ENCODE measurements at regions not wholly inside any gene's neighbourhood (a gene's known extent, or its start where the extent isn't known, plus 50 kb on each side); places are given as distances from the start of the nearest gene placed in this dataset.

GRCh38 chr1:194534784-194535183, 1348.4 kb upstream of the B3GALT2 start:
- H3K9me3 ChIP-seq, result peaks cover 0 to 4% (median 0%) of the 10 kb centered on the region in 12 donors
- no peaks in the 10 kb centered on the region for H3K36me3 ChIP-seq
- intact Hi-C loops (cut with DNase I), result no loop called here
- H3K4me1 ChIP-seq, result no peaks in the 10 kb centered on the region
- DNase-seq (no peak), ATAC-seq (no peak)
- no peak overlapping the region for H3K4me3 ChIP-seq
- no peak for TF ChIP-seq POLR2A (IDR thresholded peaks at IDR 0.05)
- no peak for TF ChIP-seq CTCF (IDR thresholded peaks at IDR 0.05)
- H3K27me3 ChIP-seq, result no peaks in the 10 kb centered on the region
- H3K27ac ChIP-seq, result no peak overlapping the region
- 71 to 75% (median 73%) methylated on average over 6 of the region's 6 CpGs for WGBS, 4 donors

- H3K4me3 ChIP-seq, result no peak overlapping the region
- intact Hi-C loops (cut with DNase I), result no loop called here
- no peaks in the 10 kb centered on the region for H3K4me1 ChIP-seq
- H3K9me3 ChIP-seq, result peaks cover 0 to 4% (median 0%) of the 10 kb centered on the region in 12 donors
- DNase-seq (no peak), ATAC-seq (no peak)
- WGBS, 4 donors, result 65 to 79% (median 70%) methylated on average over 2 of the region's 2 CpGs
- TF ChIP-seq POLR2A (IDR thresholded peaks at IDR 0.05) (no peak), CTCF (IDR thresholded peaks at IDR 0.05) (no peak)
- no peaks in the 10 kb centered on the region for H3K27me3 ChIP-seq
- no peak overlapping the region for H3K27ac ChIP-seq
- H3K36me3 ChIP-seq, result no peaks in the 10 kb centered on the region
Observed at GRCh38 chr1:194533641-194534040, 1347.2 kb upstream of the B3GALT2 start.

- Histone ChIP-seq H3K27ac (no peak overlapping the region), H3K4me3 (no peak overlapping the region), H3K9me3 (no peaks in the 10 kb centered on the region), H3K36me3 (no peaks in the 10 kb centered on the region), H3K27me3 (no peaks in the 10 kb centered on the region), H3K4me1 (no peaks in the 10 kb centered on the region)
- no peak for ATAC-seq
- no peak for DNase-seq
- intact Hi-C loops (cut with DNase I), result no loop called here
- 77 to 83% (median 80%) methylated on average over 3 of the region's 3 CpGs for WGBS, 4 donors
- no peak for TF ChIP-seq POLR2A (IDR thresholded peaks at IDR 0.05)
- TF ChIP-seq CTCF (IDR thresholded peaks at IDR 0.05), result no peak
Observed at GRCh38 chr1:194517567-194517966, 1331.2 kb upstream of the B3GALT2 start.

GRCh38 chr1:194515916-194516315, 1329.5 kb upstream of the B3GALT2 start:
- Histone ChIP-seq H3K36me3 (no peaks in the 10 kb centered on the region), H3K27ac (no peak overlapping the region), H3K9me3 (no peaks in the 10 kb centered on the region), H3K4me1 (no peaks in the 10 kb centered on the region), H3K4me3 (no peak overlapping the region), H3K27me3 (no peaks in the 10 kb centered on the region)
- DNase-seq (no peak), ATAC-seq (no peak)
- 62 to 73% (median 65%) methylated on average over 4 of the region's 4 CpGs for WGBS, 4 donors
- intact Hi-C loops (cut with DNase I), result no loop called here
- TF ChIP-seq CTCF (IDR thresholded peaks at IDR 0.05), result no peak
- no peak for TF ChIP-seq POLR2A (IDR thresholded peaks at IDR 0.05)

Data from heart left ventricle (tissue), 16 donors.